IMR-90 (cell line): ENCODE measurements at regions not wholly inside any gene's neighbourhood (a gene's known extent, or its start where the extent isn't known, plus 50 kb on each side); places are given as distances from the start of the nearest gene placed in this dataset.

Experiments used
- ATAC-seq: fragments of 200-7000 bp; cut with Tn5 transposase; 2 replicates; pipeline ENCODE4 v1.9.1; 2020; ENCODE audit warnings: low read depth, mild to moderate bottlenecking, moderate library complexity
- BruUV-seq: library from RNA; stranded (reverse); fragments of 400-500 nt; replicated peaks from 2 replicates; lab custom pipeline; 2021; lab: Mats Ljungman, UMichigan
- CTCF ChIA-PET: fragments of 300-600 bp; formaldehyde crosslinking; extraction: SDS; loops from one replicate; lab custom pipeline; 2021; ENCODE audit warnings: antibody characterized with exemption; lab: Yijun Ruan, JAX
- POLR2A ChIA-PET: fragments of 300-600 bp; sonication (Branson Sonifier 250); formaldehyde crosslinking; loops from one replicate; lab custom pipeline; 2022; ENCODE audit warnings: antibody characterized with exemption; ENCODE audit not compliant: unreplicated experiment; lab: Charles Lee
- DNase-seq: peaks from one replicate; pipeline ENCODE4 v3.0.0; 2013
- H2AFZ ChIP-seq: replicated peaks from 2 replicates; pipeline ENCODE3; 2013; ENCODE audit warnings: low read length, mild to moderate bottlenecking; ENCODE audit not compliant: poor library complexity
- H2AK5ac ChIP-seq: 2 replicates; pipeline ENCODE4 v1.6.1; 2013; ENCODE audit warnings: low read depth, low read length, inconsistent platforms
- H2AK9ac ChIP-seq: replicated peaks from 2 replicates; pipeline ENCODE3; 2013; ENCODE audit warnings: mild to moderate bottlenecking, low read depth, low read length, moderate library complexity; ENCODE audit not compliant: poor library complexity
- H2BK120ac ChIP-seq: 2 replicates; pipeline ENCODE4 v1.6.1; 2013; ENCODE audit warnings: low read depth, low read length, inconsistent platforms
- H2BK15ac ChIP-seq: 3 replicates; pipeline ENCODE4 v1.6.1; 2013; ENCODE audit warnings: low read depth, low read length, inconsistent platforms
- H2BK20ac ChIP-seq: 2 replicates; pipeline ENCODE4 v1.6.1; 2013; ENCODE audit warnings: low read depth, mild to moderate bottlenecking, inconsistent platforms, low read length, moderate library complexity
- H2BK5ac ChIP-seq: 2 replicates; pipeline ENCODE4 v1.6.1; 2013; ENCODE audit warnings: mild to moderate bottlenecking, low read depth, low read length, inconsistent platforms; ENCODE audit not compliant: poor library complexity, severe bottlenecking
- H3K14ac ChIP-seq: replicated peaks from 2 replicates; pipeline ENCODE4 v1.6.1; 2013; ENCODE audit warnings: low read depth, low read length, inconsistent platforms
- H3K18ac ChIP-seq: 2 replicates; pipeline ENCODE4 v1.6.1; 2013; ENCODE audit warnings: low read depth, low read length, control low read depth
- H3K23ac ChIP-seq: 2 replicates; pipeline ENCODE4 v1.6.1; 2013; ENCODE audit warnings: low read depth, low read length, inconsistent platforms
- H3K27ac ChIP-seq: 2 replicates; pipeline ENCODE4 v1.5.1; 2013; ENCODE audit warnings: mild to moderate bottlenecking, control low read depth, low read length; ENCODE audit not compliant: insufficient read depth
- H3K27me3 ChIP-seq: 2 replicates; pipeline ENCODE4 v1.6.1; 2013; ENCODE audit warnings: low read length; ENCODE audit not compliant: control insufficient read depth, insufficient read depth
- H3K36me3 ChIP-seq: 2 replicates; pipeline ENCODE4 v1.6.1; 2013; ENCODE audit warnings: low read length, mixed read lengths; ENCODE audit not compliant: control insufficient read depth, insufficient read depth
- H3K4ac ChIP-seq: 2 replicates; pipeline ENCODE4 v1.6.1; 2013; ENCODE audit warnings: low read depth, low read length, inconsistent platforms
- H3K4me1 ChIP-seq: 2 replicates; pipeline ENCODE4 v1.6.1; 2013; ENCODE audit warnings: low read length, mixed read lengths; ENCODE audit not compliant: control insufficient read depth, insufficient read depth
- H3K4me2 ChIP-seq: 2 replicates; pipeline ENCODE4 v1.6.1; 2013; ENCODE audit warnings: low read depth, mild to moderate bottlenecking, control low read depth, low read length, moderate library complexity
- H3K4me3 ChIP-seq: 2 replicates; pipeline ENCODE4 v1.5.1; 2013; ENCODE audit warnings: low read depth, mild to moderate bottlenecking, control low read depth, low read length, moderate library complexity; ENCODE audit not compliant: insufficient read depth
- H3K56ac ChIP-seq: 2 replicates; pipeline ENCODE4 v1.6.1; 2013; ENCODE audit warnings: low read length, inconsistent platforms; ENCODE audit not compliant: insufficient read depth; ENCODE audit errors: extremely low read depth
- H3K79me1 ChIP-seq, 2 experiments: 2 replicates each; pipeline ENCODE4 v1.6.1; 2013; ENCODE audit warnings: low read length in 2 of 2, inconsistent platforms in 1 of 2, low read depth in 1 of 2
- H3K9ac ChIP-seq: 2 replicates; pipeline ENCODE4 v1.6.1; 2013; ENCODE audit warnings: low read depth, low read length, control low read depth
- H3K9me1 ChIP-seq: 2 replicates; pipeline ENCODE4 v1.6.1; 2013; ENCODE audit warnings: low read length, inconsistent platforms; ENCODE audit not compliant: insufficient read depth
- H3K9me3 ChIP-seq: 2 replicates; pipeline ENCODE4 v1.6.1; 2013; ENCODE audit warnings: low read length; ENCODE audit not compliant: control insufficient read depth, insufficient read depth
- H4K20me1 ChIP-seq: 2 replicates; pipeline ENCODE4 v1.6.1; 2013; ENCODE audit warnings: low read length, inconsistent platforms; ENCODE audit not compliant: insufficient read depth
- H4K5ac ChIP-seq: 2 replicates; pipeline ENCODE4 v1.6.1; 2013; ENCODE audit warnings: mild to moderate bottlenecking, low read depth, low read length, control low read depth
- H4K8ac ChIP-seq, 2 experiments: 2 replicates each; pipeline ENCODE4 v1.6.1; 2013; ENCODE audit warnings: low read depth in 2 of 2, low read length in 2 of 2, control low read depth in 1 of 2, inconsistent platforms in 1 of 2
- H4K91ac ChIP-seq: 2 replicates; pipeline ENCODE4 v1.6.1; 2013; ENCODE audit warnings: low read depth, low read length, inconsistent platforms; ENCODE audit not compliant: insufficient read depth
- RAD21 ChIP-seq: IDR thresholded peaks from 2 replicates; pipeline ENCODE4 v1.6.1; 2012; ENCODE audit warnings: low read length, improper control_type of control experiment
- WGBS, 2 experiments: methylation state at CpG; one replicate each; pipeline versions ENCODE4 v1.1.5 to v1.1.7; 2013; ENCODE audit warnings: missing lambda C conversion rate in 2 of 2; ENCODE audit not compliant: insufficient read length in 1 of 2; ENCODE audit errors: extremely low coverage in 2 of 2; 5-methylcytosine and 5-hydroxymethylcytosine counted together
- dilution Hi-C: fragments of 300-500 bp; cut with HindIII; formaldehyde crosslinking; loops from one replicate; pipeline ENCODE4 v1.14.3; 2018; ENCODE audit warnings: low sequenced_read_pairs; ENCODE audit not compliant: unreplicated experiment
- in situ Hi-C: fragments of 300-500 bp; cut with MboI; formaldehyde crosslinking; loops from 3 replicates; pipeline ENCODE4 v1.14.3; 2019; ENCODE audit warnings: low sequenced_read_pairs, inconsistent platforms, mixed read lengths
- intact Hi-C: fragments of 100-400 bp; cut with micrococcal nuclease; formaldehyde crosslinking; loops from 2 replicates; pipeline ENCODE4 v1.10.0; 2022

DNA sequence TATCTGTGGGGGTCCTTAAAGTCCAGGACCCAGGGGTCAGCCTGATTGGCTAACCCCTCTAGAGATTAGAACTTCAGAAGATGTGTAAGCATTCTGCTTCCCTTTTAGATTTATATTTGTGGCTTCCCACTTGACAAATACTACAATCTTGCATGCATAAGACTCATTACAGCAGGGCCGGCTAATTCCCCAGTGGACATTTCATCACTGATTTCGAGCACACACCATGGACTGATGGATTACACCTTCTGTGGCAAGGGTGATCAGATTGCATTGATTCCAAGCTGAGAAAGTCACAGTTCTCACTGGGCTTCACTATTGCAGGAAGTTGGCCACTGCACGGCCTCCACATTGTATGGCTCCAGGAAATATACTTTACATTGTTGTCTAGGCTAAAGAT lies 65.8 kb upstream of the DAPK1 start:
- Histone ChIP-seq H3K14ac (no peak overlapping the region), H4K20me1 (no peaks in the 10 kb centered on the region), H3K18ac (no peak overlapping the region), H3K36me3 (no peaks in the 10 kb centered on the region), H2BK5ac (no peak overlapping the region), H3K4me1 (no peaks in the 10 kb centered on the region), H2BK120ac (no peak overlapping the region), H4K5ac (no peak overlapping the region), H3K9ac (no peak overlapping the region), H3K9me1 (no peaks in the 10 kb centered on the region), H3K4me2 (no peak overlapping the region), H3K4ac (no peak overlapping the region), H2BK15ac (no peak overlapping the region), H3K23ac (no peak overlapping the region), H3K9me3 (no peaks in the 10 kb centered on the region), H2AFZ (no peak overlapping the region), H3K79me1 (no peaks in the 10 kb centered on the region), H2BK20ac (no peak overlapping the region), H2AK5ac (no peak overlapping the region), H2AK9ac (no peak overlapping the region), H3K56ac (no peak overlapping the region), H3K27me3 (no peaks in the 10 kb centered on the region; the same call in none of the 2 replicates), H3K4me3 (no peak overlapping the region), H4K91ac (no peak overlapping the region), H4K8ac (no peak overlapping the region), H3K27ac (no peak overlapping the region)
- ChIA-PET CTCF (no interaction called here), POLR2A (no interaction called here)
- ATAC-seq = no peak
- no CpG with 5 or more reads among the region's 3 CpGs for WGBS, 2 experiments
- no peak for DNase-seq
- no peak for TF ChIP-seq RAD21
- in situ Hi-C loops = no loop called here
- no TSS peak for BruUV-seq
- intact Hi-C loops = no loop called here
- dilution Hi-C loops = no loop called here
